GM21529 (cell line): ENCODE measurements at regions not wholly inside any gene's neighbourhood (a gene's known extent, or its start where the extent isn't known, plus 50 kb on each side); places are given as distances from the start of the nearest gene placed in this dataset.

Source experiments
- ATAC-seq: cut with Tn5 transposase; IDR thresholded peaks from one replicate; pipeline ENCODE4 v1.9.1; 2021; ENCODE audit not compliant: unreplicated experiment

- no peak for ATAC-seq
Measured at GRCh38 chr16:17617021-17617552, 146.3 kb upstream of the XYLT1 start.

GRCh38 chr16:17612336-17612735 is 141.6 kb upstream of the XYLT1 start:
- ATAC-seq: no peak

- ATAC-seq: no peak
Measured at GRCh38 chr16:17607609-17608008, 136.8 kb upstream of the XYLT1 start.

- ATAC-seq: no peak
Measured at GRCh38 chr16:17607075-17607509, 136.3 kb upstream of the XYLT1 start.

- no peak for ATAC-seq
Measured at GRCh38 chr16:17606460-17606859, 135.7 kb upstream of the XYLT1 start.

- no peak for ATAC-seq
Measured at GRCh38 chr16:17605784-17606183, 135.0 kb upstream of the XYLT1 start.

GRCh38 chr16:17603626-17604025 is 132.9 kb upstream of the XYLT1 start:
- no peak for ATAC-seq

GRCh38 chr16:17602678-17603077 is 131.9 kb upstream of the XYLT1 start:
- ATAC-seq: no peak

- ATAC-seq: no peak
Measured at GRCh38 chr16:17598968-17599367, 128.2 kb upstream of the XYLT1 start.

GRCh38 chr16:17591655-17592405 is 121.1 kb upstream of the XYLT1 start:
- ATAC-seq: no peak

GRCh38 chr16:17590711-17591654 is 120.2 kb upstream of the XYLT1 start:
- ATAC-seq: no peak

GRCh38 chr16:17589898-17590297 is 119.1 kb upstream of the XYLT1 start:
- no peak for ATAC-seq

GRCh38 chr16:17585449-17586074 is 114.8 kb upstream of the XYLT1 start:
- no peak for ATAC-seq

GRCh38 chr16:17578981-17579874 is 108.5 kb upstream of the XYLT1 start:
- no peak for ATAC-seq

GRCh38 chr16:17574256-17574655 is 103.5 kb upstream of the XYLT1 start:
- no peak for ATAC-seq

- no peak for ATAC-seq
Measured at GRCh38 chr16:17572145-17572544, 101.4 kb upstream of the XYLT1 start.

GRCh38 chr16:17571499-17572093 is 100.8 kb upstream of the XYLT1 start:
- ATAC-seq: no peak

GRCh38 chr16:17568239-17568638 is 97.5 kb upstream of the XYLT1 start:
- ATAC-seq: no peak

GRCh38 chr16:17567455-17567854 is 96.7 kb upstream of the XYLT1 start:
- ATAC-seq: no peak
